Hematopoietic multipotent progenitor cell treated with erythropoietin and hydrocortisone succinate and interleukin-3 and kit ligand, for 4 days (in vitro differentiated cells): ENCODE measurements at regions not wholly inside any gene's neighbourhood (a gene's known extent, or its start where the extent isn't known, plus 50 kb on each side); places are given as distances from the start of the nearest gene placed in this dataset.

Source experiments
- DNase-seq: peaks from one replicate; pipeline ENCODE4 v3.0.0-alpha.2; 2015

DNA sequence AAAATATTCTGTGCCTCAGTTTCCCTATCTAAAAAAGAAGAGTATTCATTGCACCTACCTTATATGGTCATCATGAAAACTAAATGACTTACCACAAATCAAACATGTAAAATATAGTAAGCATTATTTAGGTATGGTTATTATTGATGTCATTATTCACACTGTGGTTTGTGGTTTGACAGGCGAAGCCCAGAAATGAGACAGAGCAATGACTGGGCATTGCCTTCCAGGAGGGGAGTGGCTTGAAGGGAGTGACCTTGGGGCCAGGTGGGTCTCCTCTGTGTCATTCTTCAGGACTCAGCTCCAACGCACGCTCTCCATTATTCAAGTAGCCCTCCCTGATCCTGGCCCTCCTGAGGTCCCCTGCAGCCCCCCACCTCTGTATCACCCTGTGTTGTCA lies 133.7 kb downstream of the DMRTA2 start:
- DNase-seq, result peak; percentile 12

DNA sequence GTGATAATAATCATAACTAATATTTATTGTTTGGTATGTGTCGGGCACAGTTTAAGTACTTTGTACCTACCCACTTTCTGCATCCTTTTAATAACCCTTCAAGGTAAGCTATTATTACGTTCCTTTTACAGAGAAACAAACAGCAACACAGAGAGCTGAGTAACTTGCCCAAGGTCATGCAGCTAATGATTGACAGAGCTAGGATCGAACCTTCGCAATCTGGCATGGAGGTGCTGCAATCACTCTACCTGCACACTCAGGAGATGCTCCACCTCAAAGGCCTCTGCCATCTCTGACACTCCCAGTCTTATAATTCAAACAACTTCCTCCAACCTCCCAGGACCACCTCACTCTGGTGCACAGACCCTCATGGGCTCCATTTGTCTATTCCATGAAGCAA lies 137.2 kb downstream of the DMRTA2 start:
- no peak for DNase-seq

DNA sequence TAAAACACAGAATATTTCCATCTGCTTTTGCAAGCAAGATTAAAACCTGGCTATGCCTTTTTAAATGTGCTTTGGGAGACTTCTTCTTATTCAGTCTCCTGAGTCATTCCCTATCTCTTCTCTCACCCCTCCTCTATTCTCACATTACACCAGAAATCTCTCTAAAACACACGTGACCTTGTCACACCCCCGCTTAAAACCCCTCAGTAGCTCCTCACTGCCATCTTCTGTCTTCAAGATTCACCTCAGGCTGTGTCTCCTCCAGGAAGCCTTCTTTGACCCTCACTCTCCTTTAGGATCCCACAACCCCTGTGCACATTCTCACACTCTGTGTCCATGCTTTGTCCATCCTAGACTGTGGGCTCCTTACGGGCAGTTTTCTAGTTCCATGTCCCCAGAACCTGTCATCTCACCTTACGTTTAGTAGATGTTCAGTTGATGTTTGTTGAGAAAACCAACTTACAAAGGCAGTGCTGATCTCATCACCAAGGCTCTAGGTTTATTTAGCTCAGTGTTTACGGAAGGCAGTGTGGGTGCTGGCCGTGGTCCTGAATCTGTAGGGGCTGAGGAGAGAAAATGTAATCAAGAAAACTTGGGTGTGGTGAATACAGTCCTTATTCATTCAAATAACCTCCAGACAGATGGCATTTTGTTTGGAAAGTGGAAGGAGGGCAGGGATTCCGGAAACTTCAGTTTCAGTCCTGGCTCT lies 143.5 kb downstream of the DMRTA2 start:
- DNase-seq, result peak; percentile 69

DNA sequence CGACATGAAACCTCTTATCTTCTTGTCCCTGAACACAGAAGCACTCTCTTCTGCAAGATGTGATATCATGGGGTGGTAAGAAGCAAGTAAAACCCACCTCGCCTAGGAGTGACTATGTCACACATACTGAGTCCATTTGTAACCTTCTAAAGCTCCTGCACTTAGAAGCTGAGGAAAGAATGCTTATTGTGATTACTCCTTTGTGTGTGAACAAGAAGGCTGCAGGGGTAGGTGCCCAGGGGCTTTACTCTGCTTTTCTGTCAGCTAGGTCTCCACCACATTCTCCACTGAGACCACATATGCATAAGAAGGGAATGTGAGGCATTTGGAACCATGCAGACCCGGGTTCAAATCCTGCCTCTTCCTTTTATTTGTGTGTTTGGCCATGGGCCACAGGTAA lies 144.3 kb downstream of the DMRTA2 start:
- no peak for DNase-seq

DNA sequence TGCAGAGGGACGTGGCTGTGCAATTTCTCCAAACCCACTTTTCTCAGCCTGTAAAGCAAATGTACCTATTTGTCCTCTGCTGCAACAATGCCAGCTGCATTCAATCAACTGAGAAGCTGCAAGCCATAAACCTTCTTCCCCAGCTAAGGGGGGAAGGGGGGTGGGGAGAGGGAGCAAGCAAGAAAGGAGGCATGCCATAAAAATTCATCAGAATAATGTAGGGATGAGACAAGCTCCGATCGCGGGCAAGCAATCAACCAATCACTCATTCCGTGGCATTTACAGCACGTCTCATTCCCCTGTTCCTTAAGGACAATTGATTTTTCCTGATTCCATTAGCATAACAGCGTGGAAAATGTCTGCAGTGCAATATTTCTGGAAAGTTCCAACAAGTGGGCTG lies 144.8 kb downstream of the DMRTA2 start:
- no peak for DNase-seq

DNA sequence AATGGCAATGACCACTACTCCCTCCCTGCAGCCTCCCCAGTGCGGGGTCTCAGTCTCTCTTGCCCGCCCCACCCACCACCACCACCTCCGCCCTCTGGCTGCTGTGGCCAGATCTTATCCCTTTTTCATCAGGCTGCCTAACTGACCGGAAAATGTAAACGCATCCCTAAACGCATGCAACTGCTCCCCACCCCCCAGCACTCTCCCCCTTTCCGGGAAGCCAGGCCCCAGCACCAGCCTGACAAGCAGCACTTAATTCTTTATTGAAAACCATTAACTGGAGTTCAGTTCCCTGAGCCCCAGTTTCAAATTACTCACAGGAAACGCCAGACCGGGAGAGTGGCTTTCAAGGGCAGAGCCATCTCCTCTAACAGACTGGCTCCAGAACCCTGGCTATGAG lies 147.7 kb downstream of the DMRTA2 start:
- no peak for DNase-seq

DNA sequence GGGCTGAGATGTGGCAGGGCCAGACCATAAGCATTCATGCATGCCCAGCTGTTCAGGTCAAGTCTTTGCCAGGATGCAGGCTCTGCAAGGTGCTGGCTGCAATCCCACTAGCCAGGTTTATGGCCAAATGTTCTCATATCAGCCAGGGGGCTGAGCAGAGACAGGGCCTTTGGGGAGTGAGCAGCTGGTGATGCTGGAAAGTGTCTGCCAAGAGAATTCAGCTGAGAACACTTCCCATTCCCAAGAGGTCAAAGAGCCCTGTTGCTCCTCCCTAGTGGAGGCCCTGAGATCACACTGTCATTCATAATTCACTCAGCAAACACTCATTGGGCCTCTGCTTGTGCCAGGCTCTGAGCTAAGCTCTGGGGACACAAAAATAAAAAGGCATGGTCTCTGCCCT lies 150.3 kb downstream of the DMRTA2 start:
- no peak for DNase-seq

DNA sequence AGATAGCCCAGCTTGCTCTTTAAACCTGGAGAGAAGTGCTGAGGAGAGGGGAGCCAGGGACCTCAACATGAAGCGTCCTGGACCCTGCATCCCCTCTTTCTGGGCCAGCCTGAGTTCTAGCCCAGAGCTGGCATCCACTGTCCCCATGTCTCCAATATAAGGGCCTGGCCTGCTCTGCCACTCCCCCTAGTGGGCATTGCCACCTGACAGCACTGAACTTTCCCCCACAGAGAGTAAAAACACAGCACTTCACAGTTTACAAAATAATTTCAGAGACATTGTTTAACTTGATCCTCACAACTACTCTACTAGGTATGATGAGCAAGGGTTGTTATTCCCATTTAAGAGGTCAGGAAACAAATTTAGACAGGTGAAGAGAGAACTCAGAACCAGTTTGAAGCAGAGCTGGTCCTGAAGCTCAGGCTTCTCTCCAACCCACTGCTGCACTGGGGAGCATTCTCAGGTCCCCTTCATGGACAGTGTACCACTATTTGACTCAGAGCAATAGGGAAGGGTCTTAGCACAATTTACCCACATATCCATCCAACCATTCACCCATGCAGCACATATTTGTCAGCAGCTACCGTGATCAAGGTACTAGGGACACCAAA lies 151.2 kb downstream of the DMRTA2 start:
- peak; percentile 63 for DNase-seq

DNA sequence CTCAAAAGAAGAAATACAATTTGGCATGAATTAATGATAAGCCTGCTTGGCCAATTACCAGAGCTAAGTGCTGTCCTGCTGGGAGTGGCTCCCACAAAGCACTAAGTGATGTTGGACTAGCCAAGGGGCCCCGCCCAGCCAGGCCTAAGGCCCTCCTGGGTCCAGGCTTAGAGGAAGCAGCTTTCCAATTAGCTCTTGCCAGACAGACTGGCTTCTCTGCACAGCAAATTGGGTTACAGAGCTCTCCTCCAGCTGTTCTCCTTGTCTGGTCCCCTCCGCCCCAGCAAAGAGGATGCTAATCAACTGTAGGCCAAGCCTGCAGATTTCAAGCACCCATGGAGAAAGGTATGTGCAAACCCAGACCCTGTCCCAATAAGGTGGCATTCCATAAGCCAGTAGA lies 151.9 kb downstream of the DMRTA2 start:
- no peak for DNase-seq

DNA sequence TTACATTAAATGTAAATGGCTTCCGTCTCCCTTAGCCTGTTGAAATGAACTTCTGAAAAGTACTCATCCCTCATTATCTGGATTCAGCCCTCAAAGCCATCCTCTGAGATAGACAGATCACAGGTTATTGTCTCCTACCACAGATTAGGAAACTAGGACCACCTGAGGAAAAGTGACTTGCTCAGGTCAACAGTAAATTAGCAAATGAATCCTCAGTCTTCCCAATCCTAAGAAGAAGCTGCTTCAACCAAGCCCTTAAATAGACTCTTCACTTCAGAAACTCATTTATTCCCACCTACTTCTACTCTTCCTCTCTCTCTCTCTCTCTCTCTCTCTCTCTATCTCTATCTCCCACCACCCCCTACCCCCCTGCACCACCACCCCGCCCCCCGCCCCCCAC lies 152.3 kb downstream of the DMRTA2 start:
- no peak for DNase-seq

DNA sequence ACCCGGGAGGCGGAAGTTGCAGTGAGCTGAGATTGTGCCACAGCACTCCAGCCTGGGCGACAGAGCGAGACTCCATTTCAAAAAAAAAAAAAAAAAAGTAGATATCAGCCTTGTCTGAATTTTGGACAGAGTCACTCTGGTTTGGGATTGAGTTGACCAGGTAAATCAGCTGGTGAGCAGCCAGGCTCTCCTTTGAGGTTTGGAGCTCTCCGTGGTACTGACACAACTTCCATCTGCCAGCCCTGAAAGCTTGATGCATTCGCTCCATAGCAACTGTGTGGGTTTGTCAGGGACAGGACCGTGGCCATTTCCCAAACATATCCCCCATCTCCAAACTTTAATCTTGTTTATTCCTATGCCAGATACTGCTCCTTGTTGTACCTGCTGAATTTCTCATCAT lies 155.2 kb downstream of the DMRTA2 start:
- DNase-seq, result peak; percentile 53

DNA sequence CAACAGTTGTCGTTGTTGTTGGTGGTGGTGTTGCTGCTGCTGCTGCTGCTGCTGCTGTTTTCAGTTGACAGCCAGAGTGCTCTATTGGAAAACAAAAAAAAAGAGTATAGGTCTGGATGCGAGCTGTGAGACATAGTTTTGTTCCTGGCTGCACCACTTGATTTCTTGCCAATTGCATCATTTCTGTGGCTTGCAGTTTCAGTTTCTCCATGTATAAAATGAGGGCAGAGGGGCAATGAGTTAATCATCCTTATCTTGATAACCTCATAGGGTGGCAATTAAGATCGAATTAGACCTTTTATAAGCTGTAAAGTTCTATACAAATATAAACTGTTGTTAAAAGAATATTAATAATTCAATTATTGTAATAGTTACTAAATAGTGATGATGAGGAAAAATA lies 156.7 kb downstream of the DMRTA2 start:
- no peak for DNase-seq

DNA sequence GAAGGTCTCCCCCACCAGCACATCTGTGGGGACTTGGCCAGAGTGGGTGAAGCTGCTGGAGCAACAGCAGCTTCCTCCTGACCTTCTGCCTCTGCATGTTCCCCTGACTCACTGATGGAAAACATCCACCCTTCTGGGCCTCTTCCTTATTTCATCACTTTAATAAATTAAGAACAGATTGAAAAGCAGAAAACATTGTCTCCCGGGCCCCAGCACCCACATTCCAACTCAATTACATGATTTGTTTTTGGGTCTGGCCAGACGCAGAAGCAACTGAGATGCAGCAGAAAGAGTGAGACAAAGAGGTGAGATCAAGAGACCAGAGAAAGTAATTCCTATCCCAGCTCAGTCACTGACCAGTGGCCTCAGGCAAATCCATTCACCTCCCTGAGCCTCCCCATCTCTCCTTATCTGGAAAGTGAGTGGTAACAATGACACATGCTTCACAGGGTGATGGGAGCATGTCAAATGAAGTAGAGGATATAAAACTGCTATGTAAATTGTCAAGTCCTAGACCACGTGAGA lies 157.1 kb downstream of the ELAVL4 start:
- no peak for DNase-seq

DNA sequence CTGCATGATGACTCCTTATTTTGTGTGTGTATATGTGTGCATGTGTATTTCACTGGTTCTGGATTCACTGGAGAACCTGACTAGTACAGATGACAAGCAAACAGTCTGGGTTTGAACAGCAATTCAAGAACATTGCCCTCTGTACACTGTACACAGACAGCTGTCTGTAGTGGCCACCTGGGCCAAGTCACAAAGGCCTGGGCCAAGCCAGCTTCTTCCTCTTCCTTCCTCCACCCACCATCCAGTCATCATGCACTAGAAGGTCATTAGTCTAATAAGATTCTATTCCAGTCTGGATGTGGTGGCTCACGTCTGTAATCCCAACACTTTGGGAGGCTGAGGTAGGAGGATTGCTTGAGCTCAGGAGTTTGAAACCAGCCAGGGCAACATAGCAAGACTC lies 155.9 kb downstream of the ELAVL4 start:
- DNase-seq, result no peak

DNA sequence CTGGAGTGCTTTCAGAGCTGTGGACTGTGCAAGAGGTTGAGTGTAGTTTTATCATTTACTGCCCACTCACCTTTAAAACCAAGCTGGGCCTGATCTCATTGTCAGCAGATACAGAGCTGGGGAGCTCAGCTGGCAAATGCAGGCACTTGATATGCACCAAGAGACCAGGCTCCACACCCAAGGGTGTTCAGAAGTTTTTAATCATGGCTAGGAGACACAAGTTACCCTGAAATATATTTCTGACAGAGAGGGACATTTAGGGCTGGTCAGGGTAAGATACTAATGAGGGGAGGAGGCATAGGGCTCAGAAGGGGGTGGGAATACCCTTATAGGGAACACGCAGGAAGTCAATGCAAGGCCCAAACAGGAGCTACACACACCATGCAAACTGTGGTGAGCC lies 153.7 kb downstream of the ELAVL4 start:
- peak; percentile 35 for DNase-seq

DNA sequence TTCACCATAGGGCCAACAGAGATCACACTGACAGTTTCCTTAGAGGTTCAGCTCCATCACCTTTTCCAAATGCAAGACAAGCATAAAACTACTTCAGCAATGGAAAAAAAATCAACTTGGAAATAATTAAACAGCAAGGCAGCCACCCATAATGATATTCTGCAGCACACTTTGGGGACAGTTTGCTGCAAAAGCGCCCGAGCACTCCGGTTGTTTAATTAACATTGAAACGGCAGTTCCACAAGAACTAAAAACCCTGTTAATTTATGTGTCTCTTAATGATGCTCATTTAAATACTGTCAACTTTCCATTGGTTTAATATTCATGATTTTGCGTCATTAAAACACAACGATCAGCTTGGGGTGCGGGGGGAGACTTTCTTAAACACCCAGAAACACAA lies 153.2 kb downstream of the ELAVL4 start:
- no peak for DNase-seq

DNA sequence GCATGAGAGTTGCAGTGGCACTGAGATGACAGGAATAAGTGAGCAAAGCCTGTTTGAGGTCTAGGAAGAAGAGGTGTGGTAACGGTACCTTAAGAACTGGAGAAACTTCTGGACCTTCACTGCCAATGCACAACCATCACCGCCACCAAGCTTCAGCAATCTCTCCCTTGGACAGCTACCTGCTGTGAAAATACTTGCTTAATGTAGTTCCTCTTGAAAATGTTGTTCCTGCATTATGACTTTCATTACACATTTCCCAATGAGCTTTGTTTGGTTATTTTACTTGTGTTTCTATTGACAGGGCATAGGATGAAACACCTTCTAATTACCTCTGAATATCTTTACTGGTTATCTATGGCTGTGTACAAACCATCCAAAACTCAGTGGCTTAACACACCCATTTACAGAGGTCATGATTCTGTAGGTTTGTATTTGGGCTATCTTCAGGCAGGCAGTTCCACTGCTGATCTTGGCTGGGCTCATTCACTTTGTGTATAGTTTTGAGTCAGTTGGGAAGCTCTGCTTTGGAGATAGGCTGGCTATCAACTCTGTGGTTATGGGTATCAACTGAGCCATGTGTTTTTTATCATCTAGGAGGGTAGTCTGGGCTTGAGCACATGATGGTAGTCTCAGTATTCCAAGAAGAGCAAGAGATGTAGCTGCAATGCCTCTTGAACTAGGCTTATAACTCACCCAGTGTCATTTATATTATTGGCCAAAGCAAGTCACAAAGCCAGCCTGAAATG lies 149.4 kb downstream of the ELAVL4 start:
- DNase-seq, result peak; percentile 76

DNA sequence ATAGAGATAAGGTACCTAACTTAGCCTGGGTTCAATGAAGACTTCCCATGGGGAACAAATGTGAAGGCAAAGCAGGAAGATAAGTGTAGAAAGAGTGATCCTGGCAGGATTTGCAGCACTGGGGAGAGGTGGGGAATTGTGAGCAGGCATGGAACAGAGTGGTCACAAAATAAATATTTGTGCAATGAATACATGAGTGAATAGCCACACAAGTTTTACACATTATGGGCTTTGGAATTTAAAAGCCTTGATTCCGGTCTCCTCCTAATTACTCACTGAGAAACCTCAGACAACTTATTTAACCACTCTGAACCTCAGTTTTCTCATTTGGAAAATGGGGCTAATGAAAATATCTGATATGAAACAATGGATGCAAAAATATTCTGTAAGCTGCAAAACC lies 148.3 kb downstream of the ELAVL4 start:
- no peak for DNase-seq
